Astrocyte (in vitro differentiated cells and primary cell): ENCODE measurements at regions not wholly inside any gene's neighbourhood (a gene's known extent, or its start where the extent isn't known, plus 50 kb on each side); places are given as distances from the start of the nearest gene placed in this dataset.

ENCODE experiments used
- DNase-seq: peaks from one replicate; pipeline ENCODE4 v3.0.0-alpha.2; 2010; ENCODE audit warnings: low read depth
- FAIRE-seq: peaks from 2 replicates; lab custom pipeline; 2011; peaks lifted over from hg19 to GRCh38; lab: Jason Lieb, UNC
- H2AFZ ChIP-seq: 2 replicates; pipeline ENCODE4 v1.6.0; 2012; ENCODE audit warnings: low read depth, low read length, inconsistent platforms
- H3K27ac ChIP-seq: 2 replicates; pipeline ENCODE4 v1.5.1; 2011; ENCODE audit warnings: low read depth, low read length, inconsistent platforms
- H3K27me3 ChIP-seq: 2 replicates; pipeline ENCODE4 v1.6.0; 2011; ENCODE audit warnings: low read length, inconsistent platforms; ENCODE audit not compliant: insufficient read depth
- H3K36me3 ChIP-seq: 2 replicates; pipeline ENCODE4 v1.5.1; 2011; ENCODE audit warnings: low read length, inconsistent platforms; ENCODE audit not compliant: insufficient read depth
- H3K4me1 ChIP-seq: 2 replicates; pipeline ENCODE4 v1.5.1; 2011; ENCODE audit warnings: low read length, inconsistent platforms; ENCODE audit not compliant: insufficient read depth
- H3K4me2 ChIP-seq: 2 replicates; pipeline ENCODE4 v1.6.0; 2012; ENCODE audit warnings: low read length, inconsistent platforms
- H3K4me3 ChIP-seq: 2 replicates; pipeline ENCODE4 v1.5.1; 2011; ENCODE audit warnings: low read depth, mild to moderate bottlenecking, low read length, inconsistent platforms; ENCODE audit not compliant: insufficient read depth
- H3K79me2 ChIP-seq: 2 replicates; pipeline ENCODE4 v1.6.0; 2012; ENCODE audit warnings: mild to moderate bottlenecking, low read length, inconsistent platforms; ENCODE audit not compliant: insufficient read depth
- H3K9ac ChIP-seq: 2 replicates; pipeline ENCODE4 v1.6.0; 2012; ENCODE audit warnings: mild to moderate bottlenecking, low read length, inconsistent platforms
- H3K9me3 ChIP-seq: 2 replicates; pipeline ENCODE4 v1.5.1; 2012; ENCODE audit warnings: low read depth, mild to moderate bottlenecking, low read length, inconsistent platforms; ENCODE audit not compliant: insufficient read depth
- H4K20me1 ChIP-seq: 2 replicates; pipeline ENCODE4 v1.6.0; 2012; ENCODE audit warnings: low read length, inconsistent platforms; ENCODE audit not compliant: insufficient read depth
- H3K27ac Mint-ChIP-seq: one replicate; pipeline ENCODE4 v1.8.0; 2021; ENCODE audit warnings: mild to moderate bottlenecking, mixed read lengths; ENCODE audit not compliant: unreplicated experiment
- H3K27me3 Mint-ChIP-seq: one replicate; pipeline ENCODE4 v1.8.0; 2021; ENCODE audit warnings: low read depth, mixed read lengths; ENCODE audit not compliant: unreplicated experiment
- H3K36me3 Mint-ChIP-seq: one replicate; pipeline ENCODE4 v1.8.0; 2021; ENCODE audit warnings: low read depth, mixed read lengths; ENCODE audit not compliant: unreplicated experiment
- H3K4me1 Mint-ChIP-seq: one replicate; pipeline ENCODE4 v1.8.0; 2021; ENCODE audit warnings: low read depth, mixed read lengths; ENCODE audit not compliant: unreplicated experiment
- H3K4me3 Mint-ChIP-seq: one replicate; pipeline ENCODE4 v1.8.0; 2021; ENCODE audit warnings: mild to moderate bottlenecking, moderate library complexity, mixed read lengths; ENCODE audit not compliant: unreplicated experiment
- H3K9me3 Mint-ChIP-seq: one replicate; pipeline ENCODE4 v1.8.0; 2021; ENCODE audit warnings: mild to moderate bottlenecking, mixed read lengths; ENCODE audit not compliant: unreplicated experiment
- EZH2 ChIP-seq: IDR thresholded peaks from 2 replicates; pipeline ENCODE4 v1.6.1; 2012; ENCODE audit warnings: mild to moderate bottlenecking, low read length, inconsistent platforms; ENCODE audit not compliant: insufficient read depth
- TF ChIP-seq, protein P1 (sequence below): IDR thresholded peaks from 2 replicates; pipeline ENCODE4 v1.5.1; 2011; ENCODE audit warnings: low read depth, mild to moderate bottlenecking, inconsistent platforms, low read length, moderate library complexity; ENCODE audit not compliant: insufficient read depth

DNA sequence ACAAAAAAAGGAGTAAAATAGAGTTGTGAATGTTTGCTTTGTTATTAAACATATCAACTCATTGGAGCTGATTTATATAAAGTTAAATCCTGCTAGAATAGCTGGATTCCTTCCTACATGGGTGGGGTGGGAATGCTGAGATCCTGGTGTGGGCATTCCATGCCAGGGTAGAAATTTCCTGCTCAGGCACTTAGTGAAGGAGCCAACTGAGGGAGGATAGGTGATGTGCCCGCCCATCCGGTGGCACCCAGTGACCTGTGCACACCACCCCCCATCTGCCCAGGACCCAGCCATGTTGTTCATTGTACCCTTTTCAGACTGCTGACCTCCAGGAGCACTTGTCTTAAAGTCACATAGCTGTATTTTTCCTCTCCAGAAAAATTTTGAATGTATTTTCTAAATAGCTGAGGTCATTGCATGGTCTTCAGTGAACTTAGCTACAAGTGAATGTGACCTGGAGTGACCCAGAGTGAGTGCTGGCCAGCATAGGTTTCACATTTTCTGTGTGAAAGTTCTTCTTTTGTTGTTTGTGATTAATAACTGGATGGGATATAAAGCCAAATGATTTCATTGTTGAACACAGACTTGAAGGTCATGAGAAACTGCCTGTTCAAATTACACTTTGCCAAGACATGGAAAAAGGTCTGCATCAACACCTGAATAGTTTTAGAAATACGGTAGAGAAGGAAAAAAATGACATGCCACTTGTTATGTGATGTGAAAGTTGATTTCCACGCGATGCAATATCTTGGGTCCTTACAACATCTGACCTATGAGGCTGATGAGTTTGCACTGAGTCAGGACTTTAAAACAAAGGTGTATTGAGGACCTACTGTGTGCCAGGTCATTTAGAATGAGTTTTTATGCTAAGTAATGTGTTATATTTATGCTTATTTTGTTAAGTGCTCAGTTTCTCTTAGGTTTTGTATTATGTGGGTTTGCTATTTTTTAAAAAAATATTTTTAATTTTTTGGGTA, 77.2 kb downstream of the UTRN start:
- Mint-ChIP-seq H3K36me3 (no peaks in the 10 kb centered on the region), H3K4me1 (peaks cover 16% of the 10 kb centered on the region), H3K27me3 (no peaks in the 10 kb centered on the region), H3K9me3 (no peaks in the 10 kb centered on the region), H3K4me3 (no peak overlapping the region), H3K27ac (no peak overlapping the region)
- H2AFZ ChIP-seq = no peak overlapping the region
- peaks cover 32% of the 10 kb centered on the region for H3K79me2 ChIP-seq
- peak; percentile 31 for DNase-seq
- H3K4me1 ChIP-seq = no peaks in the 10 kb centered on the region
- no peaks in the 10 kb centered on the region for H3K36me3 ChIP-seq
- FAIRE-seq = peak; percentile 56
- H3K27me3 ChIP-seq = no peaks in the 10 kb centered on the region
- H3K9ac ChIP-seq = no peak overlapping the region
- no peaks in the 10 kb centered on the region for H3K9me3 ChIP-seq
- no peak overlapping the region for H3K4me3 ChIP-seq
- no peak overlapping the region for H3K4me2 ChIP-seq
- H3K27ac ChIP-seq = no peak overlapping the region
- TF ChIP-seq, protein P1, sequence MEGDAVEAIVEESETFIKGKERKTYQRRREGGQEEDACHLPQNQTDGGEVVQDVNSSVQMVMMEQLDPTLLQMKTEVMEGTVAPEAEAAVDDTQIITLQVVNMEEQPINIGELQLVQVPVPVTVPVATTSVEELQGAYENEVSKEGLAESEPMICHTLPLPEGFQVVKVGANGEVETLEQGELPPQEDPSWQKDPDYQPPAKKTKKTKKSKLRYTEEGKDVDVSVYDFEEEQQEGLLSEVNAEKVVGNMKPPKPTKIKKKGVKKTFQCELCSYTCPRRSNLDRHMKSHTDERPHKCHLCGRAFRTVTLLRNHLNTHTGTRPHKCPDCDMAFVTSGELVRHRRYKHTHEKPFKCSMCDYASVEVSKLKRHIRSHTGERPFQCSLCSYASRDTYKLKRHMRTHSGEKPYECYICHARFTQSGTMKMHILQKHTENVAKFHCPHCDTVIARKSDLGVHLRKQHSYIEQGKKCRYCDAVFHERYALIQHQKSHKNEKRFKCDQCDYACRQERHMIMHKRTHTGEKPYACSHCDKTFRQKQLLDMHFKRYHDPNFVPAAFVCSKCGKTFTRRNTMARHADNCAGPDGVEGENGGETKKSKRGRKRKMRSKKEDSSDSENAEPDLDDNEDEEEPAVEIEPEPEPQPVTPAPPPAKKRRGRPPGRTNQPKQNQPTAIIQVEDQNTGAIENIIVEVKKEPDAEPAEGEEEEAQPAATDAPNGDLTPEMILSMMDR = no peak
- TF ChIP-seq EZH2 = no peak
- peaks cover 22% of the 10 kb centered on the region for H4K20me1 ChIP-seq

DNA sequence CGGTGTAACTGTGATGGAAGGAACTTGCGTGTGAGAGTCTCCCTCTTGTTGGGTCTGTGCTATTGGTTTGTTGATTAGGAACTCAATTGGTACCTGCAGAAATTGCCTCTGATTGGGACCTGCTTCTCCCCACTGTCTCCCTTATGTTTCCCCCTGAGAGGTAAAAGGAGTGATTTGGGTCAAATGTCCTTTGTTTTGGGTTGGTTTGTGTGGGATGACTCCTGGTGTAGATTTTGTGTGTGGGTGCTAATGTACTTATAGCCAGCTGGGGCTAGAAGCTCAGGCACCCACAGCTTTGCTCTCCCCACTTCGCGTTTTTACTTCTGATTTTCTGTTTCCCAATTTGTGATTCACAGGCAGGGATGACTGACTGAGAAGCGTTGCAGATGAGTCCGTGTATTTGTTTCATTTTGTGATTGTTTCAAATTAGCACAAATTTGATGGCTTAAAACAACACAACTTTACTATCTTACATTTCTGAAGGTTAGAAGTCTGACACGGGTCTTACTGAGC, 79.1 kb downstream of the UTRN start:
- no peak overlapping the region for H3K4me3 Mint-ChIP-seq
- H3K4me1 Mint-ChIP-seq = peaks cover 20% of the 10 kb centered on the region
- no peak for TF ChIP-seq EZH2
- TF ChIP-seq, protein P1 = no peak
- Histone ChIP-seq H4K20me1 (peaks cover 19% of the 10 kb centered on the region), H3K4me2 (no peak overlapping the region), H3K79me2 (peaks cover 38% of the 10 kb centered on the region), H3K27me3 (no peaks in the 10 kb centered on the region), H3K27ac (no peak overlapping the region), H3K4me1 (no peaks in the 10 kb centered on the region), H3K4me3 (no peak overlapping the region), H2AFZ (no peak overlapping the region), H3K36me3 (no peaks in the 10 kb centered on the region), H3K9me3 (no peaks in the 10 kb centered on the region), H3K9ac (no peak overlapping the region)
- FAIRE-seq (no peak), DNase-seq (no peak)
- H3K27ac Mint-ChIP-seq = no peak overlapping the region
- H3K9me3 Mint-ChIP-seq = no peaks in the 10 kb centered on the region
- H3K27me3 Mint-ChIP-seq = no peaks in the 10 kb centered on the region
- no peaks in the 10 kb centered on the region for H3K36me3 Mint-ChIP-seq
